Heart left ventricle (tissue), 13 donors: ENCODE measurements at regions not wholly inside any gene's neighbourhood (a gene's known extent, or its start where the extent isn't known, plus 50 kb on each side); places are given as distances from the start of the nearest gene placed in this dataset.

Experiments used
- POLR2A ChIP-seq, 2 donors: fragments of 450-650 bp; IDR thresholded peaks; one replicate each; pipeline ENCODE4 v1.6.1; 2017; ENCODE audit warnings: antibody characterized with exemption in 2 of 2, mild to moderate bottlenecking in 2 of 2, moderate library complexity in 2 of 2
- TF ChIP-seq, protein P1 (sequence below), 12 donors: fragments of 200-600 bp; sonication (generic) in 4 of 12; IDR thresholded peaks; one replicate each; pipeline versions ENCODE4 v1.5.0 to v1.8.0; 2018 to 2022; ENCODE audit warnings: antibody characterized with exemption in 12 of 12, mild to moderate bottlenecking in 5 of 12
- donor health status: ischemic (EF 13 %, LVEDD 7.1; RV severe dilation, severe dysfunction).
- donor health status: DM: no; HTN: yes; CAD: no.
- donor health status: DM: no; HTN: no; CAD: no.
- donor health status: ischemic (EF 25% LVEDD 6.9; RV normal size, moderate dysfunction).
- donor health status: ischemic (EF 25% LVEDD 5.7; RV mildly dilated, moderate dysfunction).
- donor health status: ischemic (EF 35%, LVEDD 5.7; RV mildly dilated, moderate dysfunction).
- donor health status: nonischemic (EF 11% LVEDD 7.7; RV severe dilation, severe dysfunction).
- donor health status: DM: yes; HTN: yes; CAD: no.
- donor health status: PGD.
- donor health status: ischemic (EF 29% LVEDD 5.4; RV normal size, mild dysfunction).
- donor health status: nonischemic (EF 23%, LVEDD 6.1; RV moderate dilation, normal function).

DNA sequence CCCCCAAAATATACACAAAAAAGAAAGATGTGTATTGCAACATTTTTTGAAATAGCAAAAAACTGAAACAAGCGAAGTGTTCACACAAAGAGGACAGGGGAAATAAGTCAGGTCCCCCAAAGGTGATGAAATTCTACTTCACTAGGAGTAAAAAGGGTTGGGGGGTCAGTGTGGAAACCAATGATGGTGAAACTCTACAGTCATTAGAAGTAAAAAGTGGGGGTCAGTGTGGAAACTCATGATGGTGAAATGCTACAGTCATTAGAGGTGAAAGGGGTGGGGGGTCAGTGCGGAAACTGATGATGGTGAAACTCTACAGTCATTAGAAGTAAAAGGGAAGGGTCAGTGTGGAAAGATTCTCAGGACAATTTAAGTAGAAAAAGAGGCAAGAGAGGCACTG, 298.2 kb downstream of the EIPR1 start:
- TF ChIP-seq, protein P1, sequence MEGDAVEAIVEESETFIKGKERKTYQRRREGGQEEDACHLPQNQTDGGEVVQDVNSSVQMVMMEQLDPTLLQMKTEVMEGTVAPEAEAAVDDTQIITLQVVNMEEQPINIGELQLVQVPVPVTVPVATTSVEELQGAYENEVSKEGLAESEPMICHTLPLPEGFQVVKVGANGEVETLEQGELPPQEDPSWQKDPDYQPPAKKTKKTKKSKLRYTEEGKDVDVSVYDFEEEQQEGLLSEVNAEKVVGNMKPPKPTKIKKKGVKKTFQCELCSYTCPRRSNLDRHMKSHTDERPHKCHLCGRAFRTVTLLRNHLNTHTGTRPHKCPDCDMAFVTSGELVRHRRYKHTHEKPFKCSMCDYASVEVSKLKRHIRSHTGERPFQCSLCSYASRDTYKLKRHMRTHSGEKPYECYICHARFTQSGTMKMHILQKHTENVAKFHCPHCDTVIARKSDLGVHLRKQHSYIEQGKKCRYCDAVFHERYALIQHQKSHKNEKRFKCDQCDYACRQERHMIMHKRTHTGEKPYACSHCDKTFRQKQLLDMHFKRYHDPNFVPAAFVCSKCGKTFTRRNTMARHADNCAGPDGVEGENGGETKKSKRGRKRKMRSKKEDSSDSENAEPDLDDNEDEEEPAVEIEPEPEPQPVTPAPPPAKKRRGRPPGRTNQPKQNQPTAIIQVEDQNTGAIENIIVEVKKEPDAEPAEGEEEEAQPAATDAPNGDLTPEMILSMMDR (IDR thresholded peaks at IDR 0.05) = no peak
- TF ChIP-seq POLR2A (IDR thresholded peaks at IDR 0.05) = no peak
